K562 (cell line): ENCODE measurements at regions not wholly inside any gene's neighbourhood (a gene's known extent, or its start where the extent isn't known, plus 50 kb on each side); places are given as distances from the start of the nearest gene placed in this dataset.

Source experiments
- ATAC-seq: fragments of 200-7000 bp; cut with Tn5 transposase; 3 replicates; pipeline ENCODE4 v1.9.1; 2020; ENCODE audit warnings: moderate library complexity
- BruUV-seq: library from RNA; stranded (reverse); fragments of 400-500 nt; replicated peaks from 2 replicates; lab custom pipeline; 2021; lab: Mats Ljungman, UMichigan
- CTCF ChIA-PET: fragments of 300-600 bp; formaldehyde crosslinking; extraction: SDS; loops from one replicate; lab custom pipeline; 2021; ENCODE audit warnings: low intra/inter-chr PET ratio; lab: Yijun Ruan, JAX
- POLR2A ChIA-PET: fragments of 300-600, 350-650 bp; sonication (Branson Sonifier 250); formaldehyde crosslinking; extraction: SDS; loops from one replicate; lab custom pipeline; 2021; ENCODE audit warnings: antibody characterized with exemption, inconsistent platforms; lab: Yijun Ruan, JAX
- DNase-seq, 4 experiments: peaks; one replicate each; pipeline versions ENCODE4 v3.0.0 to v3.0.0-alpha.2; 2011 to 2018; ENCODE audit warnings: low spot score in 3 of 4, mixed read lengths in 3 of 4; ENCODE audit errors: extremely low read depth in 1 of 4
- FAIRE-seq: peaks from 2 replicates; lab custom pipeline; 2011; peaks lifted over from hg19 to GRCh38; lab: Jason Lieb, UNC
- H2AFZ ChIP-seq: 2 replicates; pipeline ENCODE4 v1.6.0; 2011; ENCODE audit warnings: low read depth, low read length, control low read depth, inconsistent platforms
- H3K27ac ChIP-seq: fragments of 200-600 bp; 3 replicates; pipeline ENCODE4 v1.8.0; 2011; ENCODE audit warnings: low read depth, mild to moderate bottlenecking, control low read depth, inconsistent platforms, low read length, moderate library complexity, mixed read lengths; ENCODE audit errors: extremely low read depth
- H3K27me3 ChIP-seq, 2 experiments: fragments of 300-600 bp in 1 of 2; 2 replicates in 1 of 2; 3 replicates in 1 of 2; pipeline versions ENCODE4 v1.6.0 to v1.8.0; 2011; ENCODE audit warnings: inconsistent platforms in 2 of 2, low read length in 2 of 2, mild to moderate bottlenecking in 1 of 2, mixed read lengths in 1 of 2, moderate library complexity in 1 of 2; ENCODE audit not compliant: control insufficient read depth in 2 of 2, insufficient read depth in 2 of 2
- H3K36me3 ChIP-seq: fragments of 300-600 bp; 3 replicates; pipeline ENCODE4 v1.8.0; 2011; ENCODE audit warnings: mild to moderate bottlenecking, low read length, inconsistent platforms; ENCODE audit not compliant: control insufficient read depth, insufficient read depth
- H3K4me1 ChIP-seq, 2 experiments: fragments of 200-600 bp in 1 of 2; replicated peaks in 1 of 2; 2 replicates in 1 of 2; 3 replicates in 1 of 2; pipeline versions ENCODE4 v1.5.1 to v1.8.0; 2011; ENCODE audit warnings: inconsistent platforms in 2 of 2, low read length in 2 of 2, mild to moderate bottlenecking in 1 of 2, mixed read lengths in 1 of 2, moderate library complexity in 1 of 2; ENCODE audit not compliant: control insufficient read depth in 2 of 2, insufficient read depth in 2 of 2
- H3K4me2 ChIP-seq: 2 replicates; pipeline ENCODE4 v1.6.1; 2011; ENCODE audit warnings: low read length, control low read depth, inconsistent platforms, mixed read lengths; ENCODE audit not compliant: insufficient read depth
- H3K4me3 ChIP-seq: fragments of 200-600 bp; sonication (generic), shearing (Covaris generic); 2 replicates; pipeline ENCODE4 v1.5.1; 2016; ENCODE audit warnings: control low read depth, inconsistent platforms
- H3K79me2 ChIP-seq: fragments of 200-600 bp; 3 replicates; pipeline ENCODE4 v1.8.0; 2011; ENCODE audit warnings: low read length, inconsistent platforms; ENCODE audit not compliant: control insufficient read depth, insufficient read depth
- H3K9ac ChIP-seq, 2 experiments: 2 replicates each; pipeline versions ENCODE4 v1.6.0 to v1.6.1; 2011; ENCODE audit warnings: low read depth in 2 of 2, low read length in 2 of 2, control low read depth in 1 of 2, inconsistent platforms in 1 of 2, mild to moderate bottlenecking in 1 of 2, mixed read lengths in 1 of 2; ENCODE audit not compliant: insufficient read depth in 1 of 2
- H3K9me1 ChIP-seq: one replicate; pipeline ENCODE4 v1.6.0; 2011; ENCODE audit warnings: inconsistent platforms, mild to moderate bottlenecking, low read length, moderate library complexity; ENCODE audit not compliant: control insufficient read depth, insufficient read depth
- H3K9me3 ChIP-seq: replicated peaks from 2 replicates; pipeline ENCODE4 v1.5.1; 2011; ENCODE audit warnings: low read depth, low read length, inconsistent platforms; ENCODE audit not compliant: control insufficient read depth, insufficient read depth
- H4K20me1 ChIP-seq: replicated peaks from 2 replicates; pipeline ENCODE4 v1.6.1; 2011; ENCODE audit warnings: low read length, inconsistent platforms, mixed read lengths; ENCODE audit not compliant: control insufficient read depth, insufficient read depth
- ARID1B ChIP-seq: fragments of 450-650 bp; IDR thresholded peaks from 2 replicates; pipeline ENCODE4 v1.6.1; 2016; ENCODE audit warnings: antibody characterized with exemption, mild to moderate bottlenecking, inconsistent platforms
- HMG20B ChIP-seq: fragments of 250-450 bp; sonication (Bioruptor Pico); IDR thresholded peaks from 2 replicates; pipeline ENCODE4 v1.5.0; 2021; ENCODE audit warnings: mild to moderate bottlenecking
- MEIS2 ChIP-seq: fragments of 450-650 bp; IDR thresholded peaks from 2 replicates; pipeline ENCODE4 v1.6.1; 2014; ENCODE audit warnings: mild to moderate bottlenecking; ENCODE audit not compliant: partially characterized antibody
- NCOR1 ChIP-seq: fragments of 450-650 bp; IDR thresholded peaks from 2 replicates; pipeline ENCODE4 v1.6.1; 2016; ENCODE audit warnings: mild to moderate bottlenecking, moderate library complexity
- NFIX ChIP-seq: fragments of 250-450 bp; sonication (Bioruptor Pico); IDR thresholded peaks from 2 replicates; pipeline ENCODE4 v1.4.0; 2020; ENCODE audit warnings: low read depth, mild to moderate bottlenecking, moderate library complexity
- POLR2AphosphoS2 ChIP-seq: IDR thresholded peaks from 2 replicates; pipeline ENCODE4 v1.6.1; 2012; ENCODE audit warnings: low read length, improper control_type of control experiment
- RCOR1 ChIP-seq, 2 experiments: IDR thresholded peaks; 2 replicates each; pipeline ENCODE4 v1.6.1; 2012; ENCODE audit warnings: low read depth in 2 of 2, low read length in 2 of 2, borderline replicate concordance in 1 of 2, improper control_type of control experiment in 1 of 2
- SOX6 ChIP-seq: fragments of 450-650 bp; IDR thresholded peaks from 2 replicates; pipeline ENCODE4 v1.6.1; 2014; ENCODE audit warnings: mild to moderate bottlenecking
- ZBTB49 ChIP-seq: sonication (generic); formaldehyde crosslinking; IDR thresholded peaks from 2 replicates; pipeline ENCODE4 v1.8.0; 2022; ENCODE audit warnings: missing genetic modification reagents, mild to moderate bottlenecking, borderline replicate concordance
- ZNF263 ChIP-seq: sonication (generic); formaldehyde crosslinking; IDR thresholded peaks from 2 replicates; pipeline ENCODE4 v1.8.0; 2022; ENCODE audit warnings: mild to moderate bottlenecking, missing genetic modification reagents, borderline replicate concordance
- WGBS: fragments of 100-300 bp; shearing (Covaris generic); methylation state at CpG from one replicate; pipeline ENCODE4 v1.1.6; 2016; ENCODE audit warnings: low coverage, mixed read lengths; ENCODE audit not compliant: insufficient coverage; ENCODE audit errors: missing lambda C conversion rate; 5-methylcytosine and 5-hydroxymethylcytosine counted together
- in situ Hi-C: fragments of 300-500 bp; cut with MboI; formaldehyde crosslinking; loops from 4 replicates; pipeline ENCODE4 v1.15.0; 2018; ENCODE audit warnings: inconsistent platforms, mixed read lengths
- intact Hi-C: fragments of 100-400 bp; cut with micrococcal nuclease; formaldehyde crosslinking; loops from 2 replicates; pipeline ENCODE4 v1.14.2; 2022
- TF ChIP-seq, protein P1 (sequence below): fragments of 250-450 bp; sonication (Bioruptor Pico); IDR thresholded peaks from 2 replicates; pipeline ENCODE4 v1.9.0; 2021; ENCODE audit warnings: mild to moderate bottlenecking, inconsistent platforms
- TF ChIP-seq, protein P2 (sequence below): sonication (generic); formaldehyde crosslinking; IDR thresholded peaks from 2 replicates; pipeline ENCODE4 v1.9.0; 2022; ENCODE audit warnings: mild to moderate bottlenecking, missing genetic modification reagents
- TF ChIP-seq, protein P3 (sequence below): IDR thresholded peaks from 2 replicates; pipeline ENCODE4 v1.6.1; 2011; ENCODE audit not compliant: insufficient read length; ENCODE audit errors: extremely low read depth

GRCh38 chr12:68397566-68398158 is 65.5 kb upstream of the MDM1 start:
- no peak overlapping the region for H3K27ac ChIP-seq
- H3K4me1 ChIP-seq = peaks cover 0 to 6% of the 10 kb centered on the region in 2 experiments; a peak in 3 of 5 replicates
- no peaks in the 10 kb centered on the region for H3K27me3 ChIP-seq
- in situ Hi-C loops (no loop called here), intact Hi-C loops (no loop called here)
- H2AFZ ChIP-seq = no peak overlapping the region
- ATAC-seq (no peak), FAIRE-seq (peak; percentile 52), DNase-seq (no peak)
- H3K4me3 ChIP-seq = no peak overlapping the region
- no peaks in the 10 kb centered on the region for H3K9me3 ChIP-seq
- BruUV-seq = no TSS peak
- H3K9me1 ChIP-seq = no peaks in the 10 kb centered on the region
- CTCF ChIA-PET = no interaction called here
- no peaks in the 10 kb centered on the region for H4K20me1 ChIP-seq
- 73% methylated on average over 3 of the region's 4 CpGs for WGBS
- no peak overlapping the region for H3K9ac ChIP-seq
- POLR2A ChIA-PET = no interaction called here
- no peaks in the 10 kb centered on the region for H3K79me2 ChIP-seq
- H3K4me2 ChIP-seq = no peak overlapping the region
- no peak for TF ChIP-seq ZBTB49 (CRISPR knock-in tag)
- TF ChIP-seq, protein P1, sequence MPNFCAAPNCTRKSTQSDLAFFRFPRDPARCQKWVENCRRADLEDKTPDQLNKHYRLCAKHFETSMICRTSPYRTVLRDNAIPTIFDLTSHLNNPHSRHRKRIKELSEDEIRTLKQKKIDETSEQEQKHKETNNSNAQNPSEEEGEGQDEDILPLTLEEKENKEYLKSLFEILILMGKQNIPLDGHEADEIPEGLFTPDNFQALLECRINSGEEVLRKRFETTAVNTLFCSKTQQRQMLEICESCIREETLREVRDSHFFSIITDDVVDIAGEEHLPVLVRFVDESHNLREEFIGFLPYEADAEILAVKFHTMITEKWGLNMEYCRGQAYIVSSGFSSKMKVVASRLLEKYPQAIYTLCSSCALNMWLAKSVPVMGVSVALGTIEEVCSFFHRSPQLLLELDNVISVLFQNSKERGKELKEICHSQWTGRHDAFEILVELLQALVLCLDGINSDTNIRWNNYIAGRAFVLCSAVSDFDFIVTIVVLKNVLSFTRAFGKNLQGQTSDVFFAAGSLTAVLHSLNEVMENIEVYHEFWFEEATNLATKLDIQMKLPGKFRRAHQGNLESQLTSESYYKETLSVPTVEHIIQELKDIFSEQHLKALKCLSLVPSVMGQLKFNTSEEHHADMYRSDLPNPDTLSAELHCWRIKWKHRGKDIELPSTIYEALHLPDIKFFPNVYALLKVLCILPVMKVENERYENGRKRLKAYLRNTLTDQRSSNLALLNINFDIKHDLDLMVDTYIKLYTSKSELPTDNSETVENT (CRISPR knock-in tag) = no peak
- no peak for TF ChIP-seq SOX6
- TF ChIP-seq RCOR1 (IDR thresholded peaks at IDR 0.05; ENCODE audit: borderline replicate concordance in 1 of 2, low read depth in 2 of 2, low read length in 2 of 2) = no peak
- TF ChIP-seq ARID1B = no peak
- TF ChIP-seq ZNF263 (CRISPR knock-in tag) = no peak
- TF ChIP-seq, protein P2, sequence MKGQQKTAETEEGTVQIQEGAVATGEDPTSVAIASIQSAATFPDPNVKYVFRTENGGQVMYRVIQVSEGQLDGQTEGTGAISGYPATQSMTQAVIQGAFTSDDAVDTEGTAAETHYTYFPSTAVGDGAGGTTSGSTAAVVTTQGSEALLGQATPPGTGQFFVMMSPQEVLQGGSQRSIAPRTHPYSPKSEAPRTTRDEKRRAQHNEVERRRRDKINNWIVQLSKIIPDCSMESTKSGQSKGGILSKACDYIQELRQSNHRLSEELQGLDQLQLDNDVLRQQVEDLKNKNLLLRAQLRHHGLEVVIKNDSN (CRISPR knock-in tag) = no peak
- TF ChIP-seq NFIX (CRISPR knock-in tag) = no peak
- TF ChIP-seq, protein P3, sequence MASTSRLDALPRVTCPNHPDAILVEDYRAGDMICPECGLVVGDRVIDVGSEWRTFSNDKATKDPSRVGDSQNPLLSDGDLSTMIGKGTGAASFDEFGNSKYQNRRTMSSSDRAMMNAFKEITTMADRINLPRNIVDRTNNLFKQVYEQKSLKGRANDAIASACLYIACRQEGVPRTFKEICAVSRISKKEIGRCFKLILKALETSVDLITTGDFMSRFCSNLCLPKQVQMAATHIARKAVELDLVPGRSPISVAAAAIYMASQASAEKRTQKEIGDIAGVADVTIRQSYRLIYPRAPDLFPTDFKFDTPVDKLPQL = no peak
- TF ChIP-seq POLR2AphosphoS2 = no peak
- TF ChIP-seq NCOR1 = no peak
- no peak for TF ChIP-seq MEIS2
- TF ChIP-seq HMG20B = no peak
- H3K36me3 ChIP-seq = no peaks in the 10 kb centered on the region
